Activated naive CD8-positive, alpha-beta T cell treated with anti-CD3 and anti-CD28 coated beads for 36 hours (primary cell): ENCODE measurements at regions not wholly inside any gene's neighbourhood (a gene's known extent, or its start where the extent isn't known, plus 50 kb on each side); places are given as distances from the start of the nearest gene placed in this dataset.

ENCODE experiments used
- DNase-seq: peaks from one replicate; pipeline ENCODE4 v3.0.0; 2021
- H3K27ac Mint-ChIP-seq: one replicate; pipeline ENCODE4 v1.8.0; 2022; ENCODE audit warnings: mild to moderate bottlenecking, moderate library complexity, mixed read lengths
- H3K27me3 Mint-ChIP-seq: one replicate; pipeline ENCODE4 v1.8.0; 2022; ENCODE audit warnings: mild to moderate bottlenecking, mixed read lengths
- H3K36me3 Mint-ChIP-seq: one replicate; pipeline ENCODE4 v1.8.0; 2021; ENCODE audit warnings: mild to moderate bottlenecking, mixed read lengths
- H3K4me1 Mint-ChIP-seq: one replicate; pipeline ENCODE4 v1.8.0; 2021; ENCODE audit warnings: mixed read lengths
- H3K4me3 Mint-ChIP-seq: one replicate; pipeline ENCODE4 v1.8.0; 2022; ENCODE audit warnings: mild to moderate bottlenecking, moderate library complexity, mixed read lengths
- H3K9me3 Mint-ChIP-seq: one replicate; pipeline ENCODE4 v1.8.0; 2022; ENCODE audit warnings: mixed read lengths

DNA sequence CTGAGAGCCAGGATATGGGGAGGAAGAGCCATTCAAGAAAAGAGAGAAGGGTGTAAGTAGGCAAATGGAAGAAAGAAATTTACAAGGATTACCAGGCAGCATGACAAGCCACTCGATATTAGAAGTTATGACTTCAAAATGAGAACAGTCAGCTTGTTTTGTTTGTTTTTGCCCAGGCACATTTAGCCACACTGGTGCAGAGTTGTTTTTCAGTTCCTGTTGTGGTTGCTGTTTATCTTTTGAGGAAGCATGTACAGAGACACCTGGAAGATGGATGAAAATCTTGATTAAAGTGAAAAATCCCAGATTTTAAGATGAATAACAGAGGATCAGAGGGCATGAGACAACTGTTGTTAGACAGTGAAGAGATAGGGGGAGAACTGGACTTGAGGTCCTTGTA is 199.1 kb downstream of the MTRR start:
- Mint-ChIP-seq H3K9me3 (no peaks in the 10 kb centered on the region), H3K36me3 (no peaks in the 10 kb centered on the region), H3K27ac (no peak overlapping the region), H3K4me3 (no peak overlapping the region), H3K4me1 (no peaks in the 10 kb centered on the region), H3K27me3 (peaks cover 3% of the 10 kb centered on the region)
- no peak for DNase-seq

DNA sequence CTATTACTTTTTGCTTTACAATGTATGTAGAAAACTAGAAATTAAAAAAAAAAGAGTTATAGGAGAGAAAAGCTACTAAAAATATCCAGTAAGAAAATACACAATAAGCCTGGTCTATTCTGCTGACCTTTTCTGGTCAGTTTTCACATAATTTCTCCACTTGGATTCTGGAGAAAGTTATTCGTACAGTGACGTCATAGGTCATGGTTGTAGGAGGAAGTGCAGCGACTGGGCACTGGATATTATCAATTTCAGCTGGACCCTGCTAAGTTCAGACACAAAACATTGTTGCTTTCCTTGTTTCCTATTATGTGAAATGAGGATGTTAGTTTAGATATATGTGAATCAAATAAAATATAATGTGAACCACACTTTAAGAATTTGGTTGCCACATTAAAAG is 201.2 kb downstream of the MTRR start:
- DNase-seq, result no peak
- Mint-ChIP-seq H3K4me3 (no peak overlapping the region), H3K4me1 (no peaks in the 10 kb centered on the region), H3K27me3 (peaks cover under 1% of the 10 kb centered on the region), H3K27ac (no peak overlapping the region), H3K9me3 (no peaks in the 10 kb centered on the region), H3K36me3 (no peaks in the 10 kb centered on the region)

DNA sequence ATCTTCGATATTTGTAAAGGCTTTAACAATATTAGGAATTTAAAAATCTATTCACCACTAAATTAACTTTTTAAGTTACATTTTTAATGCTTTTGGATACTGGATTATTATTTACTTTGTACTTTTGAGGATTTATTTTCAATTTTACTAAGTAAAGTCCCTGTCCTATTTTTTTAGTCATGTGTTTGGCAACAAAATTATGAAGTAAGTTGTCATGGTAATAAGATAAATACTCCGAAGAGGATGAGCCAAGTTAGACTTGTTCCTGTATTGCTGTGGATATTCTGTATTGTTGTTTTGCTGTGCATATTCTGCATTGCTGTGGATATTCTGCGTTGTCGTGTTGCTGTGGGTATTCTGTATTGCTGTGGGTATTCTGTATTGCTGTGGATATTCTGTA is 210.1 kb downstream of the MTRR start:
- Mint-ChIP-seq H3K27me3 (no peaks in the 10 kb centered on the region), H3K36me3 (no peaks in the 10 kb centered on the region), H3K4me1 (no peaks in the 10 kb centered on the region), H3K9me3 (peaks cover 3% of the 10 kb centered on the region), H3K27ac (no peak overlapping the region), H3K4me3 (no peak overlapping the region)
- DNase-seq, result no peak

DNA sequence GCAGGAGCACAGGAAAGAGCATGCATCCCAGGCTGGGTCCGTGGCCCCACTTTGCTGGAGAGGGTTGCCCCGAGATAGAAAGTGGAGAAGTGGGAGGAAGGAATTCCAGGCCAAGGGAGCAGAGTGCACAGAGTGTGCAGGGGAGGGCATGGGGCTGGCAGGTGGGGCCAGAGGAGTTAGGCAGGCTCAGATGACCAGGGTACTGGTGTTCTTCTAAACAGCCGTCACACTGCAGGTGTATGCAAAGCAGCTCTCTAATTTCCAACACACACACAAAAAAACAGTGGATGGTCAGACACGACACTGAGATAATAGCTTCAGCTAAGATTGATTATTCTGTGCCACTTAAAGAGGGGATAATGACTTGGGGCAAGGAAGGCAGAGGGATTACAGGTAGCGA is 212.2 kb downstream of the MTRR start:
- Mint-ChIP-seq H3K27ac (no peak overlapping the region), H3K36me3 (no peaks in the 10 kb centered on the region), H3K27me3 (no peaks in the 10 kb centered on the region), H3K4me3 (no peak overlapping the region), H3K9me3 (peaks cover 3% of the 10 kb centered on the region), H3K4me1 (no peaks in the 10 kb centered on the region)
- DNase-seq, result no peak

DNA sequence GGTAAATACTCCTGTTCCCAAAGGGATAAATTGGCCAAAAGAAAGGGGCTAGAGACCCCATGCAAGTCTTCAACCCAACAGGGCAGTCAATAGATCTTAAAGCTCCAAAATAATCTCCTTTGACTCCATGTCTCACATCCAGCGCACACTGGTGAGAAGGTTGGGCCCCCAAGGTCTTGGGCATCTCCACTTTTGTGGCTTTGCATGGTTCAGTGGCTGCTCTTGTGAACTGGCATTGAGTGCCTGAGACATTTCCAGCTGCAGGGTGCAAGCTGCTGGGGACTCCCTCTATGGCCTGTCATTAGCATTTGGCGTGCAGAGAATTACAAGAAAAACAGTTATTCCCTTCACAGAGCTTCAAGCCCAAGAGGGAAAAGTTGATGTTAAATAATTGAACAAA is 224.7 kb downstream of the MTRR start:
- H3K36me3 Mint-ChIP-seq, result no peaks in the 10 kb centered on the region

DNA sequence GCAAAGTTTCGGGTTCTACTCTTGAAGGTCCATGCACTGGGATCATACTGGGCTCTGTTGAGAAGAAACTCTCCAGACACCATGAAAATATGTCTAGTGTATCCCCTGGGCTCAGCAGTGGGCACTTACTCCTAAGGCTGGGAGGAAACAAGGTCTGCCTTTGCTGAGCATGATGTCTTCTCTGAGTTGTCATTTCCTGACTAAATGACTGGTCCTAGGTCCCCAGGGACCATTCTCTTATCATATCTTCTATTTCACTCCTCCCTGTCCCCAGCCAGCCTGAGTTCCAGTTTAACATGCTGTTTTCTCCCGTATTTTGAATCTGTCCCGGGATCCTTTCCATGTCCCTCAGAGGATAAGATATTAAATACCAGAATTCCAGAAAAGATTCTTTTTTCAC is 225.4 kb downstream of the MTRR start:
- Mint-ChIP-seq H3K36me3 (no peaks in the 10 kb centered on the region), H3K27ac (no peak overlapping the region), H3K9me3 (peaks cover 2% of the 10 kb centered on the region)

More for the DNA sequence above, 224.7 kb downstream of the MTRR start:
- no peak overlapping the region for H3K4me3 Mint-ChIP-seq
- H3K27me3 Mint-ChIP-seq, result no peaks in the 10 kb centered on the region
- H3K4me1 Mint-ChIP-seq, result no peaks in the 10 kb centered on the region
- no peak for DNase-seq
- H3K27ac Mint-ChIP-seq, result no peak overlapping the region
- H3K9me3 Mint-ChIP-seq, result peaks cover 2% of the 10 kb centered on the region

DNA sequence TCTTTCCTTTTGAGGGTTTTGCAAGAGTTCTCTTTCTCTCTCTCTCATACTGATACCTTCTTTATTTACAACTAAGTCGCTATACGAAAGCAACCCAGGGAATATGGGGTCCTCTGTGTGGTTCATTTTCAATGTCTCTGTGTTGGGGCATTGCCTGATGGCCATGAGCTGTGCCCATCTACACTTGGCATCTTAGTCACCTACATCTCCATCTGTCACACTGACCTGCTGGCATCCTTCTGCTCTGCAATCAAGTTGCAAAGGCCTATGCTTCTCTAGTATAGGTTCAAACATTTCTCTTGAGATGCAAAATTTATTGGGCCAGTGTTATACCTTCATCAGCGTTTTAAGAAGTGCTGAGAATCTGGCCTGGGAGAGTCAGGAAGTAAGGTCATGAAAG is 228.2 kb downstream of the MTRR start:
- DNase-seq, result no peak
- Mint-ChIP-seq H3K9me3 (peaks cover 2% of the 10 kb centered on the region), H3K4me1 (no peaks in the 10 kb centered on the region), H3K36me3 (no peaks in the 10 kb centered on the region), H3K27me3 (no peaks in the 10 kb centered on the region), H3K27ac (no peak overlapping the region), H3K4me3 (no peak overlapping the region)

More for the DNA sequence above, 225.4 kb downstream of the MTRR start:
- DNase-seq, result no peak
- H3K4me1 Mint-ChIP-seq, result no peaks in the 10 kb centered on the region
- H3K27me3 Mint-ChIP-seq, result no peaks in the 10 kb centered on the region
- no peak overlapping the region for H3K4me3 Mint-ChIP-seq

DNA sequence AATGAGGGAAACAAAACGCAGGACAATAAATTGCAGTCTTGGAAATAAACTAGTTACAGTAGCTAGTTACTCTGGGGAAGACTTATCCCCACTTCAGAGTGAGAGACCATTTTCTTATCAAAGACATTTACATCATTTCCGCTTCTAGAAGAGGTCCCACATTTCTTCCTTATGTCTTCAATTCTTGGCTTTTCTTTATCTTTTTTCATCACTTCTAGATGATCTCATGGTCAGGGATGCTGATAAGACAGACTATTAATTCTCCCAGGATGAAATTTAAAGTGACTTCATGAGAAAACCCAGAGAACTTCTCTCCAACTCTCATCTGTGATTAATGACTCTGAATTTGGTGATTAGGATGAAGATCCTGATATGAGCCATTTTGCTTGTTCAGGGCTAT is 229.1 kb downstream of the MTRR start:
- Mint-ChIP-seq H3K4me1 (no peaks in the 10 kb centered on the region), H3K4me3 (no peak overlapping the region), H3K27me3 (no peaks in the 10 kb centered on the region), H3K9me3 (peaks cover 2% of the 10 kb centered on the region), H3K27ac (no peak overlapping the region), H3K36me3 (no peaks in the 10 kb centered on the region)
- DNase-seq, result no peak

DNA sequence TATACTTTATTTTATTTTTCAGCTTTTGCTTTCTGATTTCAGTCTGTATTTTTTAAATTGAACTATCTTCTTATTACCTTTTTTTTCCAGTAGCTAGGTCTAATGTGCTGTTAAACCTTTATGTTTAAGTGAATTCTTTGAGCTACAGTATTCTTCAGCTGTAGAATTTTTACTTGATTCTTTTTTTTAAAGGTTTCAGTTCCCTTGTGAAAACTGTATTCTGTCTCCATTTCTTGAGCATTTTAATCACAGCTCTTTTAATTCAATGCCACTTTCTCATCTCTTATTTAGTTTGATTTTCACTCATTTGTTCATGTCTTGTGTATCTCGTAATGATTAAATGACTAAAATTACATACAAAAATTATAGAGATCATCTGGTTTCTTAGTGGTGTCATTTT is 233.8 kb downstream of the MTRR start:
- Mint-ChIP-seq H3K27ac (no peak overlapping the region), H3K4me1 (no peaks in the 10 kb centered on the region), H3K36me3 (no peaks in the 10 kb centered on the region), H3K4me3 (no peak overlapping the region), H3K27me3 (no peaks in the 10 kb centered on the region), H3K9me3 (peaks cover 1% of the 10 kb centered on the region)
- DNase-seq, result no peak

DNA sequence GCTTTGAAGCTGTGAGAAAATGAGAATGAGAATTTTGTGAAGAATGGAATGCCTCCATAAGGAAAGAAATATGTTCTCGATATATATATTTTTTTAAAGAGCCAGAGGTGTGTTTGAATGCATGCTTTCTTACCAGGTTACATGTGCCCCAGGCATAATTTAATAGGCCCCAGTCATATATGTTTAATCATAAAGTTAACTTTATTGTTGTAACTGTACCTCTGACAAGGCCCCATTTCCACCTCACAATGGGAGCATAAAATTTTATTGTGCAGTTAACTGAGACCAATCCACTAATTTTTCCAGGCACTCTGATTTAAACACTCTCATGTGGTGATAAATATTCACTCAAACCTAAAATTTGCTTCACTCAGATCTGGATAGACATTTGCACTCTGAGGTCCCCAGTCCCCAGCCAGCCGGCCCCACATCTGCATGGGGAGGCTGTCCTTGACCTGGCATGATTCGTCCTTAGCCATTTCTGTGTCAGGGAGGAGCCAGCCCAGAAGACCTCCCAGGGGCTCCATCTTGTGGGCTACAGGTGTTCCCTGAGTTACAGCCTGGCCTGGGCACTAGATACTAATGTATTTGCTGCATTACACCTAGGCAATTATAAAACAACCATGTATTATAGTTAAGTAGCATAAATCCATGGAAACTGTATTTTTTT is 245.8 kb downstream of the MTRR start:
- no peak overlapping the region for H3K4me3 Mint-ChIP-seq

DNA sequence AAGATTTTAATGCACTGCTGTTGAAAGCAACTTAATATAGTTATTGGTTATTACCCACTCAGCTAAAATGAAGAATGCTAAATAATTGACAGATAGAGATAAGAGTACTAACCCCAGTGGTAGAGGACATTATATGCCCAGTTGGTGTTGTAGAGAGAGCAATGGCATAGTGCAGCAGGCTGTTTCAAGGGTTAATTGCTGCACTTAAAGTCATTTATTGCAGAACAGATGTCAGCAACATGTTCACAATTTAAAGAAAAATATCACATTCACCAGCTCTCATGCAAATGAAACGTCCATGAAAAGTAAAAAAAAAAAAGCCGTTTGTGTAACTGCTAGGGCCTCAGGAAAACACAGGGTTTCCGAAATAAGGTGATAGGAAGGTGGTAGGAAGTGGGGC is 254.6 kb downstream of the MTRR start:
- Mint-ChIP-seq H3K27me3 (peaks cover 6% of the 10 kb centered on the region), H3K27ac (no peak overlapping the region), H3K36me3 (no peaks in the 10 kb centered on the region), H3K4me3 (no peak overlapping the region), H3K4me1 (no peaks in the 10 kb centered on the region), H3K9me3 (no peaks in the 10 kb centered on the region)
- no peak for DNase-seq

More for the DNA sequence above, 245.8 kb downstream of the MTRR start:
- Mint-ChIP-seq H3K4me1 (no peaks in the 10 kb centered on the region), H3K36me3 (no peaks in the 10 kb centered on the region), H3K27ac (no peak overlapping the region), H3K27me3 (no peaks in the 10 kb centered on the region), H3K9me3 (no peaks in the 10 kb centered on the region)
- no peak for DNase-seq

DNA sequence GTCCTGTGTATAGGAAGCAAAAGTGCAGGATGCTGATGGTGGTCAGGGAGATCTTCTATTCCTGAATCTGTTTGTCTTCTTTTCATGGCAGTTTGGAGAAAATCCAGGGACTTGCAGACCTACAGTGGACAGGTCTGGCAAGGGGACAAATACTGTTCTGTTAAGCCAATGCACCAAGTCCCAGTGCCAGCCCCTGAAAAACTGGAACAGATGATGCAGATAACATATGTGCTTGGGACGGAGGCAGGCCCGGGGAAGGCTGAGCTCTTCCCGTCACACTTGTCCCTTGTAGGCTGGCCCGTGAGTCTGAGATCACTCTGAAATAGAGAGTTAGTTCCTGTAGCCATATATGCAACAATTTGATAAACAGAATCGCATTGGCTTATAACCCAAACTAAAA is 265.7 kb downstream of the MTRR start:
- H3K36me3 Mint-ChIP-seq, result no peaks in the 10 kb centered on the region
- H3K27me3 Mint-ChIP-seq, result peaks cover 3% of the 10 kb centered on the region
- H3K4me1 Mint-ChIP-seq, result no peaks in the 10 kb centered on the region
- no peak for DNase-seq
- no peak overlapping the region for H3K27ac Mint-ChIP-seq
- no peak overlapping the region for H3K4me3 Mint-ChIP-seq
- H3K9me3 Mint-ChIP-seq, result no peaks in the 10 kb centered on the region

DNA sequence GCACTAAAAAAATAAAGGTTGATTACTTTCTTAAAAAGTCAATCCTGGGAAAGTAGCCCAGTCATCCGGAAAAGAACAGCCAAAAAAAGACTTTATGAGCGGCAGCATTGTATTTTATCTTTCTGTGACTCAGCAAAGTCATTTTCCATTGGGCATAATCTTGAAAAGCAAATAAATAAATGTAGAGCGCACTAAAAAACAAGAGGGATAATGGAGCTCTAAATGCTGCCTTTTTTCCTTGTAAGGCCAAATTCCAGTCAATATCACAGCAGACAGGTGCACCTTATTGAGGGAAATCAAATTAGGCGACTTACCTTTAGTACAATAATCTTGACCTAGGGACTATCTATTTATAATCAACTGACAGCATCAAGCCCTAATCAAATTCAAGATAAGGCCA is 266.8 kb downstream of the MTRR start:
- DNase-seq, result no peak
- Mint-ChIP-seq H3K27me3 (peaks cover 3% of the 10 kb centered on the region), H3K9me3 (no peaks in the 10 kb centered on the region), H3K4me1 (no peaks in the 10 kb centered on the region), H3K4me3 (no peak overlapping the region), H3K36me3 (no peaks in the 10 kb centered on the region), H3K27ac (no peak overlapping the region)

DNA sequence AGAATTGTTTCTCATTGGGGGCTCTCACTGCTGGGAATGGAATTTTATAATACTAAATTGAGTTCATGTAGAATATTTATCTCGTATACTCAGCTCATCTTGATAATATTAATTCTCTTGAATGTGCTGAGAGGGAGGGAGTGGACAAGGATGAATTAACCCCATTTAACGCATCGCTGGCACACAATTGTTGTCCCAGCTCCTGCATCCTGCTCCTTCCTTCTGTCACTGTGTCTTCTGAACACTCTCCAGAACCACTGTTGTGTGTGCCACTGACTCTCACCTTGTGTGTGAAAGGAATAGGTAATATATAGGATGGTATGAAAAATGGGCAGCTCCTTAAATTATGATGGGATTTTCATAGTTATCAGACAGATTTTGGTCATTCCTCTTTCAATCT is 267.3 kb downstream of the MTRR start:
- no peaks in the 10 kb centered on the region for H3K36me3 Mint-ChIP-seq
- H3K4me1 Mint-ChIP-seq, result no peaks in the 10 kb centered on the region
- H3K27ac Mint-ChIP-seq, result no peak overlapping the region
- no peak for DNase-seq
- no peaks in the 10 kb centered on the region for H3K9me3 Mint-ChIP-seq
- peaks cover 3% of the 10 kb centered on the region for H3K27me3 Mint-ChIP-seq
- H3K4me3 Mint-ChIP-seq, result no peak overlapping the region

DNA sequence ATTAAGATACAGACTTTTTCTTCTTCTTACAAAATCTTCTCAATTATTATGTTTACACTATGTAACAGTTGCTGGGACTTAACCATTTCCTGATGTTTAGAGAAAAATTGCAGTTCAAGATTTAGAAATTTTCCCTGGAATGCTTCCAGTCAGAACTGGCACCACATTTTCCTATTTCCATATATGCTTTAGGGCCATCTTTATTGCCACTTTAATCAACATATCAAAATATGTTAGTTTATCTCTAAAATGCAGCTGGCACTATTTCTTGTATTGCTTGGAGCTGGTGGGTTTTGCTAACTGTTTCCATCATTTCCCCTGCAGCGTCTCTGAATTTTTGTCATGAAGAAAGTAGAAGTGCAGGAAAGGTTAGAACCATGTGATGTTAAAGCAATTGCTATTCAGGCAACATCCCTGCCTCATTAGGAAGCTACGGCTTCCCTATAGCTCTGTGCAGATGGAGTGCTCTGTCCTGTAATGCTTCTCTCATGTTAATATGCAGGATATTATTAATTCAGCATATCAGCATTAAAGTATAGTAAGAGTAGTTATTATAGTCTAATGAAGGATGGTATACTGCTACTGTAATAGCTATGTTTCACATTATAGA is 269.1 kb downstream of the MTRR start:
- no peaks in the 10 kb centered on the region for H3K36me3 Mint-ChIP-seq
- no peaks in the 10 kb centered on the region for H3K4me1 Mint-ChIP-seq
- no peaks in the 10 kb centered on the region for H3K9me3 Mint-ChIP-seq
- H3K27ac Mint-ChIP-seq, result no peak overlapping the region
- no peak for DNase-seq
- peaks cover 3% of the 10 kb centered on the region for H3K27me3 Mint-ChIP-seq
- no peak overlapping the region for H3K4me3 Mint-ChIP-seq

DNA sequence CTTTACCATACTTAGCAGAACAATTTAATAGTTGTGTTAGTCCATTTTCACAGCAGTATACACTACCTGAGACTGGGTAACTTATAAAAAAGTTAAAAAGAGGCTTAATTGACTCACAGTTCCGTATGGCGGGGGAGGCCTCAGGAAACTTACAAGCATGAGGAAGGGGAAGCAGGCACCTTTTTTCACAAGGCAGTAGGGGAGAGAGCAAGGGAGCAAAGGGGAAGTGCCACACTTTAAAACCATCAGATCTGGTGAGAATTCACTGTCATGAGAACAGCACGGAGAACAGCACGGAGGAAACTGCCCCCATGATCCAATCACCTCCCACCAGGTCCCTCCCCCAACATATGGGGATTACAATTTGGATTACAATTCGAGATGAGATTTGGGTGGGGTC is 269.9 kb downstream of the MTRR start:
- Mint-ChIP-seq H3K27me3 (peaks cover 3% of the 10 kb centered on the region), H3K27ac (no peak overlapping the region), H3K4me3 (no peak overlapping the region), H3K36me3 (no peaks in the 10 kb centered on the region), H3K4me1 (no peaks in the 10 kb centered on the region), H3K9me3 (no peaks in the 10 kb centered on the region)
- DNase-seq, result no peak
